AG04449 (cell line): ENCODE measurements at regions not wholly inside any gene's neighbourhood (a gene's known extent, or its start where the extent isn't known, plus 50 kb on each side); places are given as distances from the start of the nearest gene placed in this dataset.

ENCODE experiments used
- CTCF ChIA-PET: fragments of 350-600 bp; formaldehyde crosslinking; extraction: SDS; loops from one replicate; lab custom pipeline; 2021; ENCODE audit warnings: antibody characterized with exemption; lab: Yijun Ruan, JAX
- POLR2A ChIA-PET: fragments of 400-600, 350-600 bp; formaldehyde crosslinking; extraction: SDS; loops from one replicate; lab custom pipeline; 2020; ENCODE audit warnings: antibody characterized with exemption, inconsistent platforms; lab: Yijun Ruan, JAX
- DNase-seq: peaks from one replicate; pipeline ENCODE4 v3.0.0-alpha.2; 2010; ENCODE audit warnings: low read depth, low spot score
- H3K4me3 ChIP-seq: 2 replicates; pipeline ENCODE4 v1.5.1; 2011; ENCODE audit warnings: low read depth, mild to moderate bottlenecking, control low read depth, low read length
- TF ChIP-seq, protein P1 (sequence below): IDR thresholded peaks from one replicate; pipeline ENCODE4 v1.5.1; 2011; ENCODE audit warnings: mild to moderate bottlenecking, moderate library complexity, low read length, control low read depth, inconsistent platforms; ENCODE audit not compliant: insufficient read depth; ENCODE audit errors: missing control alignments

GRCh38 chr3:193996641-193997089, 139.3 kb upstream of the HES1 start:
- H3K4me3 ChIP-seq, result no peak overlapping the region
- ChIA-PET POLR2A (no interaction called here), CTCF (interaction anchor here (0.9 kb wide), 1 partner anchor 37 kb away, joined by 3 read pairs; no protein-coding TSS in a partner anchor)
- TF ChIP-seq, protein P1, sequence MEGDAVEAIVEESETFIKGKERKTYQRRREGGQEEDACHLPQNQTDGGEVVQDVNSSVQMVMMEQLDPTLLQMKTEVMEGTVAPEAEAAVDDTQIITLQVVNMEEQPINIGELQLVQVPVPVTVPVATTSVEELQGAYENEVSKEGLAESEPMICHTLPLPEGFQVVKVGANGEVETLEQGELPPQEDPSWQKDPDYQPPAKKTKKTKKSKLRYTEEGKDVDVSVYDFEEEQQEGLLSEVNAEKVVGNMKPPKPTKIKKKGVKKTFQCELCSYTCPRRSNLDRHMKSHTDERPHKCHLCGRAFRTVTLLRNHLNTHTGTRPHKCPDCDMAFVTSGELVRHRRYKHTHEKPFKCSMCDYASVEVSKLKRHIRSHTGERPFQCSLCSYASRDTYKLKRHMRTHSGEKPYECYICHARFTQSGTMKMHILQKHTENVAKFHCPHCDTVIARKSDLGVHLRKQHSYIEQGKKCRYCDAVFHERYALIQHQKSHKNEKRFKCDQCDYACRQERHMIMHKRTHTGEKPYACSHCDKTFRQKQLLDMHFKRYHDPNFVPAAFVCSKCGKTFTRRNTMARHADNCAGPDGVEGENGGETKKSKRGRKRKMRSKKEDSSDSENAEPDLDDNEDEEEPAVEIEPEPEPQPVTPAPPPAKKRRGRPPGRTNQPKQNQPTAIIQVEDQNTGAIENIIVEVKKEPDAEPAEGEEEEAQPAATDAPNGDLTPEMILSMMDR, result no peak
- no peak for DNase-seq

GRCh38 chr3:193997228-193998122, 138.5 kb upstream of the HES1 start:
- TF ChIP-seq, protein P1, result no peak
- ChIA-PET CTCF (no interaction called here), POLR2A (no interaction called here)
- no peak for DNase-seq
- H3K4me3 ChIP-seq, result no peak overlapping the region

- CTCF ChIA-PET, result no interaction called here
- DNase-seq, result no peak
- H3K4me3 ChIP-seq, result no peak overlapping the region
- TF ChIP-seq, protein P1, result no peak
- POLR2A ChIA-PET, result no interaction called here
Measured at GRCh38 chr3:193998123-193998448, 137.9 kb upstream of the HES1 start.

DNA sequence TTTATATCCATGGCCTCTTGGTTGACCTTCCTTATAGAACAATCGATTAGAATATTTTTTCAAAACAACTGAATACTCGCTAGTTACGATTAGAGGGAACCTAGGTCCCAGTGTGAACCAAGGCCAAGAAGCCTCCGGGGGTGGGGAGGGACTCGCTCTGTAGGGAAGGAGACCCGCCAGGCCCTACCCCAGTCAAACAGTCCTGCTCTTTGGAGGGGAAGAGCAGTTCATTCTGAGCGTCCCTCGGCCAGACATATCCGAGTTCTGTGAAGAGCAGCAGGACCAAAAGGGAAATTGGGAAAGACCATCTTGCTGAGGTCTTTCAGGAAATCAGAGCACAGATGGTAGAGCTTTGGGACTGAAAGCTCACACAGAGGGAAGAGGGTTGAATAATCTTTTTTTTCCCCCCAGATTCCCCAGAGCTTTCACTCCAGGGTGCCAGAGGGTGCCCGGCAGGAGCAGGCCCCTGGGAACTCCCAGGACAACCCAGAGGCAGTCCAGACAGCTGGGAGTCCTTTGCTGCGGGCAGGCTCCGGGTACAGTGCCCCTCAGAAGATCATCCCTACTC, 137.2 kb upstream of the HES1 start:
- DNase-seq, result no peak
- ChIA-PET POLR2A (no interaction called here), CTCF (no interaction called here)
- TF ChIP-seq, protein P1, result no peak
- H3K4me3 ChIP-seq, result no peak overlapping the region

DNA sequence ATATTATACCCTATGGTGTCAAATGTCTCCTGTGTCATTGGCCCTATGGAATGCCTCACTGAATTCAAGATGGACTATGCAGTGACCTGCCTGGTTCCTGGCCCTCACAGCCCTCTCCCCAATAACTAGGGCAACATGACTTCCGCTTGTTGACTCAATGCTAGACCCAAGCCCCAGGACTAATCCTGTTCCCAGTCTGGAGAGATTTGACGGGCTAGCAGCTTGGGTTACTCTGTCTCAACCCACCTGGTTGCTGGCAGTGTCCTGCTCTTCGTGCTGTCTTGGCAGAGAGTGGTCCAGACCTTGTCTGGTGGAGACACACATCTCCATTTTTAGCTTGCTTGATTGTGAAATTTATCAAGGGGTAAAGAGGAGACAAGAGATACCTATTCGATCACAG, 135.8 kb upstream of the HES1 start:
- TF ChIP-seq, protein P1, result no peak
- no peak for DNase-seq
- POLR2A ChIA-PET, result no interaction called here
- CTCF ChIA-PET, result no interaction called here
- H3K4me3 ChIP-seq, result no peak overlapping the region

DNA sequence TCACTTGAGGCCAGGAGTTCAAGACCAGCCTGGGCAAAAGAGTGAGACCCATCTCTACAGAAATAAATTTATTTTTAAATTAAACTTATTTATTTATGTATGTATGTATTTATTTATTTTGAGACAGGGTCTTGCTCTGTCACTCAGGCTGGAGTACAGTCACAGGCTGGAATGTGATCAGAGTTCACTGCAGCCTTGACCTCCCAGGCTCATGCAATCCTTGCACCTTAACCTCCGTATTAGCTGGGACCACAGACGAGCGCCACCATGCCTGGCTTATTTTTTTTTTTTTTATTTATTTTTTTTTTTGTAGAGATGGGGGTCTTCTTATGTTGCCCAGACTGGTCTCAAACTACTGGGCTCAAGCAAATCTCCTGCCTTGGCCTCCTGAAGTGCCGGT, 135.2 kb upstream of the HES1 start:
- POLR2A ChIA-PET, result no interaction called here
- CTCF ChIA-PET, result no interaction called here
- H3K4me3 ChIP-seq, result no peak overlapping the region
- TF ChIP-seq, protein P1, result no peak
- no peak for DNase-seq
